Activated CD8-positive, alpha-beta memory T cell treated with anti-CD3 and anti-CD28 coated beads, Interleukin-2, amount 10 ng/mL, durations not matched to agents 7 days and 5 days (primary cell): ENCODE measurements at regions not wholly inside any gene's neighbourhood (a gene's known extent, or its start where the extent isn't known, plus 50 kb on each side); places are given as distances from the start of the nearest gene placed in this dataset.
"Not testable (repeated sequence)": the region's sequence is repeated elsewhere in the genome, so short reads cannot be mapped to it uniquely, and the experiment has no call there.

Experiments used
- ATAC-seq: fragments of 150-1000 bp; cut with Tn5 transposase; one replicate; pipeline ENCODE4 v1.10.0; 2021; ENCODE audit warnings: moderate library complexity
- CTCF ChIA-PET: fragments of 350-600 bp; sonication (Branson Sonifier 250); formaldehyde crosslinking; loops from one replicate; lab custom pipeline; 2021; ENCODE audit warnings: antibody characterized with exemption; lab: Charles Lee
- DNase-seq: peaks from one replicate; pipeline ENCODE4 v3.0.0-alpha.2; 2020
- H3K27ac Mint-ChIP-seq: one replicate; pipeline ENCODE4 v1.8.0; 2021; ENCODE audit warnings: mild to moderate bottlenecking, mixed read lengths
- H3K27me3 Mint-ChIP-seq: one replicate; pipeline ENCODE4 v1.8.0; 2021; ENCODE audit warnings: mixed read lengths
- H3K36me3 Mint-ChIP-seq: one replicate; pipeline ENCODE4 v1.8.0; 2021; ENCODE audit warnings: mild to moderate bottlenecking, mixed read lengths
- H3K4me1 Mint-ChIP-seq: one replicate; pipeline ENCODE4 v1.8.0; 2021; ENCODE audit warnings: mixed read lengths
- H3K4me3 Mint-ChIP-seq: one replicate; pipeline ENCODE4 v1.8.0; 2021; ENCODE audit warnings: mild to moderate bottlenecking, moderate library complexity, mixed read lengths
- H3K9me3 Mint-ChIP-seq: one replicate; pipeline ENCODE4 v1.8.0; 2022; ENCODE audit warnings: low read depth, mixed read lengths

GRCh38 chr4:17436047-17436749, 75.7 kb downstream of the QDPR start:
- ATAC-seq, H3K9me3 Mint-ChIP-seq, H3K36me3 Mint-ChIP-seq, DNase-seq, H3K27me3 Mint-ChIP-seq, H3K4me3 Mint-ChIP-seq, H3K27ac Mint-ChIP-seq, H3K4me1 Mint-ChIP-seq: not testable (repeated sequence)
- CTCF ChIA-PET: interaction anchor here (1.2 kb wide), 1 partner anchor 485 kb away, joined by 3 read pairs; no protein-coding TSS in a partner anchor

GRCh38 chr4:17433827-17434226, 78.1 kb downstream of the QDPR start:
- H3K27ac Mint-ChIP-seq: no peak overlapping the region
- H3K36me3 Mint-ChIP-seq: no peaks in the 10 kb centered on the region
- no peaks in the 10 kb centered on the region for H3K4me1 Mint-ChIP-seq
- CTCF ChIA-PET: no interaction called here
- H3K4me3 Mint-ChIP-seq: no peak overlapping the region
- H3K27me3 Mint-ChIP-seq: no peaks in the 10 kb centered on the region
- ATAC-seq (no peak), DNase-seq (no peak)
- H3K9me3 Mint-ChIP-seq: no peaks in the 10 kb centered on the region

GRCh38 chr4:17427991-17428390, 83.9 kb downstream of the QDPR start:
- CTCF ChIA-PET: interaction anchor here (0.9 kb wide), 1 partner anchor 20 kb away, joined by 5 read pairs; no protein-coding TSS in a partner anchor
- H3K27me3 Mint-ChIP-seq: no peaks in the 10 kb centered on the region
- H3K9me3 Mint-ChIP-seq: no peaks in the 10 kb centered on the region
- no peak overlapping the region for H3K4me3 Mint-ChIP-seq
- no peaks in the 10 kb centered on the region for H3K4me1 Mint-ChIP-seq
- no peak for DNase-seq
- H3K27ac Mint-ChIP-seq: no peak overlapping the region
- ATAC-seq: no peak
- no peaks in the 10 kb centered on the region for H3K36me3 Mint-ChIP-seq

- H3K9me3 Mint-ChIP-seq: no peaks in the 10 kb centered on the region
- H3K4me3 Mint-ChIP-seq: no peak overlapping the region
- CTCF ChIA-PET: interaction anchor here (1.6 kb wide), 1 partner anchor 21 kb away, joined by 5 read pairs; no protein-coding TSS in a partner anchor
- no peaks in the 10 kb centered on the region for H3K4me1 Mint-ChIP-seq
- H3K27me3 Mint-ChIP-seq: no peaks in the 10 kb centered on the region
- no peak for DNase-seq
- no peaks in the 10 kb centered on the region for H3K36me3 Mint-ChIP-seq
- H3K27ac Mint-ChIP-seq: no peak overlapping the region
- no peak for ATAC-seq
Observed at GRCh38 chr4:17426222-17426621, 85.7 kb downstream of the QDPR start.

GRCh38 chr4:17418010-17418409, 93.9 kb downstream of the QDPR start:
- no peaks in the 10 kb centered on the region for H3K4me1 Mint-ChIP-seq
- no peak for ATAC-seq
- CTCF ChIA-PET: no interaction called here
- no peak overlapping the region for H3K27ac Mint-ChIP-seq
- H3K27me3 Mint-ChIP-seq: no peaks in the 10 kb centered on the region
- no peak for DNase-seq
- no peaks in the 10 kb centered on the region for H3K9me3 Mint-ChIP-seq
- no peak overlapping the region for H3K4me3 Mint-ChIP-seq
- H3K36me3 Mint-ChIP-seq: no peaks in the 10 kb centered on the region

GRCh38 chr4:17414392-17414791, 97.5 kb downstream of the QDPR start:
- DNase-seq (no peak), ATAC-seq (no peak)
- Mint-ChIP-seq H3K36me3 (no peaks in the 10 kb centered on the region), H3K9me3 (no peaks in the 10 kb centered on the region), H3K4me3 (no peak overlapping the region), H3K27ac (no peak overlapping the region), H3K4me1 (no peaks in the 10 kb centered on the region), H3K27me3 (no peaks in the 10 kb centered on the region)
- CTCF ChIA-PET: no interaction called here

- Mint-ChIP-seq H3K4me1 (no peaks in the 10 kb centered on the region), H3K9me3 (no peaks in the 10 kb centered on the region), H3K36me3 (no peaks in the 10 kb centered on the region), H3K27ac (no peak overlapping the region), H3K27me3 (no peaks in the 10 kb centered on the region), H3K4me3 (no peak overlapping the region)
- ATAC-seq (no peak), DNase-seq (no peak)
- CTCF ChIA-PET: no interaction called here
Observed at GRCh38 chr4:17400686-17401085, 111.2 kb downstream of the QDPR start.

- Mint-ChIP-seq H3K4me3 (no peak overlapping the region), H3K36me3 (no peaks in the 10 kb centered on the region), H3K4me1 (no peaks in the 10 kb centered on the region), H3K27ac (no peak overlapping the region), H3K27me3 (no peaks in the 10 kb centered on the region), H3K9me3 (no peaks in the 10 kb centered on the region)
- ATAC-seq (no peak), DNase-seq (no peak)
- CTCF ChIA-PET: no interaction called here
Observed at GRCh38 chr4:17398805-17399204, 113.1 kb downstream of the QDPR start.

GRCh38 chr4:17398035-17398434, 113.9 kb downstream of the QDPR start:
- no peaks in the 10 kb centered on the region for H3K27me3 Mint-ChIP-seq
- H3K4me3 Mint-ChIP-seq: no peak overlapping the region
- no peak overlapping the region for H3K27ac Mint-ChIP-seq
- no peaks in the 10 kb centered on the region for H3K4me1 Mint-ChIP-seq
- no peaks in the 10 kb centered on the region for H3K36me3 Mint-ChIP-seq
- ATAC-seq (no peak), DNase-seq (no peak)
- CTCF ChIA-PET: no interaction called here
- no peaks in the 10 kb centered on the region for H3K9me3 Mint-ChIP-seq

- CTCF ChIA-PET: no interaction called here
- H3K4me1 Mint-ChIP-seq: no peaks in the 10 kb centered on the region
- H3K36me3 Mint-ChIP-seq: no peaks in the 10 kb centered on the region
- H3K27ac Mint-ChIP-seq: no peak overlapping the region
- H3K9me3 Mint-ChIP-seq: no peaks in the 10 kb centered on the region
- ATAC-seq (no peak), DNase-seq (no peak)
- H3K4me3 Mint-ChIP-seq: no peak overlapping the region
- H3K27me3 Mint-ChIP-seq: no peaks in the 10 kb centered on the region
Observed at GRCh38 chr4:17397611-17398010, 114.3 kb downstream of the QDPR start.

- H3K36me3 Mint-ChIP-seq: peaks cover 12% of the 10 kb centered on the region
- peak; percentile 81 for ATAC-seq
- H3K27me3 Mint-ChIP-seq: no peaks in the 10 kb centered on the region
- H3K27ac Mint-ChIP-seq: no peak overlapping the region
- no peak overlapping the region for H3K4me3 Mint-ChIP-seq
- peaks cover 6% of the 10 kb centered on the region for H3K9me3 Mint-ChIP-seq
- DNase-seq: peak; percentile 53
- peaks cover 10% of the 10 kb centered on the region for H3K4me1 Mint-ChIP-seq
- CTCF ChIA-PET: interaction anchor here (0.8 kb wide), 1 partner anchor 87 kb away, joined by 3 read pairs; no protein-coding TSS in a partner anchor
Observed at GRCh38 chr4:17385403-17385802, 126.5 kb downstream of the QDPR start.

GRCh38 chr4:17380347-17380746, 131.5 kb downstream of the QDPR start:
- H3K36me3 Mint-ChIP-seq: peaks cover 2% of the 10 kb centered on the region
- no peak overlapping the region for H3K27ac Mint-ChIP-seq
- DNase-seq (no peak), ATAC-seq (no peak)
- peaks cover 3% of the 10 kb centered on the region for H3K9me3 Mint-ChIP-seq
- no peak overlapping the region for H3K4me3 Mint-ChIP-seq
- peaks cover 3% of the 10 kb centered on the region for H3K4me1 Mint-ChIP-seq
- H3K27me3 Mint-ChIP-seq: no peaks in the 10 kb centered on the region
- CTCF ChIA-PET: no interaction called here

- Mint-ChIP-seq H3K27ac (no peak overlapping the region), H3K4me1 (no peaks in the 10 kb centered on the region), H3K4me3 (no peak overlapping the region), H3K36me3 (no peaks in the 10 kb centered on the region), H3K27me3 (no peaks in the 10 kb centered on the region), H3K9me3 (no peaks in the 10 kb centered on the region)
- CTCF ChIA-PET: interaction anchor here (1.1 kb wide), 1 partner anchor 14 kb away, joined by 3 read pairs; no protein-coding TSS in a partner anchor
- ATAC-seq (no peak), DNase-seq (no peak)
Observed at GRCh38 chr4:17376205-17376604, 135.7 kb downstream of the QDPR start.

GRCh38 chr4:17373666-17374065, 138.2 kb downstream of the QDPR start:
- no peak overlapping the region for H3K27ac Mint-ChIP-seq
- H3K36me3 Mint-ChIP-seq: no peaks in the 10 kb centered on the region
- no peak for DNase-seq
- no peak overlapping the region for H3K4me3 Mint-ChIP-seq
- CTCF ChIA-PET: no interaction called here
- H3K4me1 Mint-ChIP-seq: no peaks in the 10 kb centered on the region
- H3K9me3 Mint-ChIP-seq: no peaks in the 10 kb centered on the region
- H3K27me3 Mint-ChIP-seq: no peaks in the 10 kb centered on the region
- ATAC-seq: no peak
